Endothelial cell of umbilical vein (primary cell): ENCODE measurements at regions not wholly inside any gene's neighbourhood (a gene's known extent, or its start where the extent isn't known, plus 50 kb on each side); places are given as distances from the start of the nearest gene placed in this dataset.

Source experiments
- BruUV-seq: library from RNA; stranded (reverse); fragments of 400-500 nt; replicated peaks from 2 replicates; lab custom pipeline; 2021; lab: Mats Ljungman, UMichigan
- CTCF ChIA-PET: fragments of 300-600, 350-600 bp; sonication (Branson Sonifier 250); formaldehyde crosslinking; loops from one replicate; lab custom pipeline; 2021; ENCODE audit warnings: antibody characterized with exemption, inconsistent platforms; lab: Charles Lee
- POLR2A ChIA-PET: fragments of 300-600, 350-600 bp; sonication (Branson Sonifier 250); formaldehyde crosslinking; loops from one replicate; lab custom pipeline; 2021; ENCODE audit warnings: antibody characterized with exemption, inconsistent platforms; lab: Charles Lee
- DNase-seq: peaks from one replicate; pipeline ENCODE4 v3.0.0-alpha.2; 2011; ENCODE audit warnings: low read depth, low spot score
- FAIRE-seq: peaks from 2 replicates; lab custom pipeline; 2011; peaks lifted over from hg19 to GRCh38; lab: Jason Lieb, UNC
- H2AFZ ChIP-seq: 2 replicates; pipeline ENCODE4 v1.6.0; 2012; ENCODE audit warnings: low read depth, low read length, control low read depth, inconsistent platforms
- H3K27ac ChIP-seq: 2 replicates; pipeline ENCODE4 v1.5.1; 2011; ENCODE audit warnings: low read depth, mild to moderate bottlenecking, control low read depth, low read length, moderate library complexity; ENCODE audit not compliant: insufficient read depth
- H3K27me3 ChIP-seq, 2 experiments: 2 replicates each; pipeline versions ENCODE4 v1.6.0 to v1.6.1; 2011; ENCODE audit warnings: low read length in 2 of 2, mixed read lengths in 1 of 2; ENCODE audit not compliant: control insufficient read depth in 2 of 2, insufficient read depth in 2 of 2
- H3K36me3 ChIP-seq, 2 experiments: 2 replicates in 1 of 2; 3 replicates in 1 of 2; pipeline ENCODE4 v1.5.1; 2011; ENCODE audit warnings: low read length in 2 of 2, mild to moderate bottlenecking in 1 of 2, moderate library complexity in 1 of 2; ENCODE audit not compliant: control insufficient read depth in 2 of 2, insufficient read depth in 2 of 2; ENCODE audit errors: extremely low read depth in 1 of 2
- H3K4me1 ChIP-seq: 3 replicates; pipeline ENCODE4 v1.5.1; 2011; ENCODE audit warnings: mild to moderate bottlenecking, low read length; ENCODE audit not compliant: control insufficient read depth, insufficient read depth; ENCODE audit errors: extremely low read depth
- H3K4me2 ChIP-seq: 2 replicates; pipeline ENCODE4 v1.6.1; 2011; ENCODE audit warnings: low read length, control low read depth, mixed read lengths; ENCODE audit not compliant: insufficient read depth
- H3K4me3 ChIP-seq, 3 experiments: fragments of 200-600 bp in 1 of 3; sonication (generic), shearing (Covaris generic) in 1 of 3; replicated peaks in 1 of 3; 2 replicates each; pipeline ENCODE4 v1.5.1; 2011 to 2016; ENCODE audit warnings: control low read depth in 3 of 3, low read length in 3 of 3, mild to moderate bottlenecking in 2 of 3, inconsistent platforms in 1 of 3, low read depth in 1 of 3, moderate library complexity in 1 of 3; ENCODE audit not compliant: insufficient read depth in 1 of 3
- H3K79me2 ChIP-seq: 2 replicates; pipeline ENCODE4 v1.6.0; 2012; ENCODE audit warnings: low read length, inconsistent platforms; ENCODE audit not compliant: control insufficient read depth, insufficient read depth
- H3K9ac ChIP-seq: replicated peaks from 2 replicates; pipeline ENCODE3; 2011; ENCODE audit warnings: low read length, control low read depth; ENCODE audit not compliant: insufficient read depth; ENCODE audit errors: extremely low read depth
- H3K9me1 ChIP-seq: replicated peaks from 3 replicates; pipeline ENCODE4 v1.6.0; 2011; ENCODE audit warnings: mild to moderate bottlenecking, low read length; ENCODE audit not compliant: control insufficient read depth, insufficient read depth; ENCODE audit errors: extremely low read depth
- H3K9me3 ChIP-seq: replicated peaks from 2 replicates; pipeline ENCODE4 v1.5.1; 2012; ENCODE audit warnings: low read length, inconsistent platforms; ENCODE audit not compliant: control insufficient read depth, insufficient read depth
- H4K20me1 ChIP-seq: replicated peaks from 2 replicates; pipeline ENCODE3; 2011; ENCODE audit warnings: mild to moderate bottlenecking, low read length; ENCODE audit not compliant: control insufficient read depth, insufficient read depth; ENCODE audit errors: extremely low read depth
- CTCF ChIP-seq, 2 donors: IDR thresholded peaks; 1 replicate in 1 of 2; 2 replicates in 1 of 2; pipeline ENCODE4 v1.5.1; 2011; ENCODE audit warnings: low read length in 2 of 2, mild to moderate bottlenecking in 2 of 2, moderate library complexity in 2 of 2, control low read depth in 1 of 2, inconsistent platforms in 1 of 2, low read depth in 1 of 2; ENCODE audit not compliant: insufficient read depth in 1 of 2; ENCODE audit errors: extremely low read depth in 1 of 2
- EZH2 ChIP-seq: IDR thresholded peaks from 2 replicates; pipeline ENCODE4 v1.6.1; 2012; ENCODE audit warnings: borderline replicate concordance, low read depth, mild to moderate bottlenecking, moderate library complexity, low read length, inconsistent platforms; ENCODE audit not compliant: severe bottlenecking
- FOS ChIP-seq: IDR thresholded peaks from 2 replicates; pipeline ENCODE4 v1.6.1; 2011; ENCODE audit warnings: mild to moderate bottlenecking, low read length, moderate library complexity, borderline replicate concordance; ENCODE audit not compliant: insufficient read depth
- GATA2 ChIP-seq: IDR thresholded peaks from 2 replicates; pipeline ENCODE4 v1.7.0; 2011; ENCODE audit warnings: low read depth, mild to moderate bottlenecking, moderate library complexity, mixed read lengths, low read length; ENCODE audit not compliant: insufficient read length, insufficient read depth
- JUN ChIP-seq: IDR thresholded peaks from 2 replicates; pipeline ENCODE4 v1.6.1; 2011; ENCODE audit warnings: borderline replicate concordance, low read depth; ENCODE audit not compliant: insufficient read length, insufficient read depth
- MAX ChIP-seq: IDR thresholded peaks from 2 replicates; pipeline ENCODE4 v1.6.1; 2011; ENCODE audit not compliant: insufficient read depth, insufficient read length
- MYC ChIP-seq: IDR thresholded peaks from one replicate; pipeline ENCODE4 v1.6.1; 2011; ENCODE audit warnings: mild to moderate bottlenecking, low read depth, low read length
- POLR2A ChIP-seq: IDR thresholded peaks from 2 replicates; pipeline ENCODE4 v1.6.1; 2012; ENCODE audit warnings: low read depth, mild to moderate bottlenecking, control low read depth, low read length
- POLR2AphosphoS5 ChIP-seq: IDR thresholded peaks from 2 replicates; pipeline ENCODE4 v1.6.1; 2012; ENCODE audit warnings: low read depth, mild to moderate bottlenecking, control low read depth, low read length, moderate library complexity; ENCODE audit not compliant: insufficient read depth
- dilution Hi-C: fragments of 300-500 bp; cut with MboI; formaldehyde crosslinking; loops from one replicate; pipeline ENCODE4 v1.15.0; 2019; ENCODE audit warnings: low sequenced_read_pairs; ENCODE audit not compliant: extremely low pct_ligation_motif_present
- intact Hi-C: fragments of 100-400 bp; cut with micrococcal nuclease; formaldehyde crosslinking; loops from one replicate; pipeline ENCODE4 v1.10.0; 2022

- no peak overlapping the region for H2AFZ ChIP-seq
Observed at GRCh38 chr9:86563936-86564335, 209.7 kb upstream of the TUT7 start.

More at GRCh38 chr9:86563936-86564335, 209.7 kb upstream of the TUT7 start:
- CTCF ChIA-PET = no interaction called here
- intact Hi-C loops (no loop called here), dilution Hi-C loops (no loop called here)
- no peaks in the 10 kb centered on the region for H3K4me1 ChIP-seq
- BruUV-seq = no TSS peak
- H3K4me2 ChIP-seq = no peak overlapping the region
- peaks cover 2% of the 10 kb centered on the region for H3K9me3 ChIP-seq
- DNase-seq (no peak), FAIRE-seq (no peak)
- no peaks in the 10 kb centered on the region for H3K79me2 ChIP-seq
- no peak for TF ChIP-seq MAX
- no peak for TF ChIP-seq POLR2A
- no peak for TF ChIP-seq MYC
- no peak for TF ChIP-seq FOS
- TF ChIP-seq JUN = no peak
- no peak for TF ChIP-seq GATA2
- no peak for TF ChIP-seq POLR2AphosphoS5
- no peak for TF ChIP-seq EZH2
- no peak for TF ChIP-seq CTCF (IDR thresholded peaks at IDR 0.05; ENCODE audit: extremely low read depth in 1 of 2, insufficient read depth in 1 of 2, low read depth in 1 of 2, low read length in 2 of 2)
- H3K4me3 ChIP-seq = no peak overlapping the region
- POLR2A ChIA-PET = no interaction called here
- H3K9ac ChIP-seq = no peak overlapping the region
- no peaks in the 10 kb centered on the region for H3K36me3 ChIP-seq
- H3K9me1 ChIP-seq = no peaks in the 10 kb centered on the region
- no peak overlapping the region for H3K27ac ChIP-seq
- no peaks in the 10 kb centered on the region for H4K20me1 ChIP-seq
- H3K27me3 ChIP-seq = no peaks in the 10 kb centered on the region
